HG03378 (cell line): ENCODE measurements at regions not wholly inside any gene's neighbourhood (a gene's known extent, or its start where the extent isn't known, plus 50 kb on each side); places are given as distances from the start of the nearest gene placed in this dataset.
"Not testable (repeated sequence)": the region's sequence is repeated elsewhere in the genome, so short reads cannot be mapped to it uniquely, and the experiment has no call there.

Experiments used
- ATAC-seq: cut with Tn5 transposase; IDR thresholded peaks from one replicate; pipeline ENCODE4 v1.9.1; 2021; ENCODE audit warnings: mild to moderate bottlenecking, moderate library complexity; ENCODE audit not compliant: unreplicated experiment

- ATAC-seq = no peak
These were observed 253.6 kb upstream of the PHF14 start for GRCh38 chr7:10720042-10720441.

- no peak for ATAC-seq
These were observed 252.4 kb upstream of the PHF14 start for GRCh38 chr7:10721289-10721688.

- ATAC-seq = no peak
These were observed 249.8 kb upstream of the PHF14 start for GRCh38 chr7:10723832-10724231.

- no peak for ATAC-seq
These were observed 249.2 kb upstream of the PHF14 start for GRCh38 chr7:10724449-10724848.

- ATAC-seq = no peak
These were observed 246.0 kb upstream of the PHF14 start for GRCh38 chr7:10727636-10728035.

- no peak for ATAC-seq
These were observed 242.4 kb upstream of the PHF14 start for GRCh38 chr7:10731253-10731773.

- ATAC-seq = no peak
These were observed 239.9 kb upstream of the PHF14 start for GRCh38 chr7:10733747-10734146.

GRCh38 chr7:10734595-10734994, 239.1 kb upstream of the PHF14 start:
- no peak for ATAC-seq

GRCh38 chr7:10739401-10739800, 234.3 kb upstream of the PHF14 start:
- no peak for ATAC-seq

GRCh38 chr7:10740805-10741204, 232.9 kb upstream of the PHF14 start:
- no peak for ATAC-seq

GRCh38 chr7:10756981-10757380, 216.7 kb upstream of the PHF14 start:
- ATAC-seq = no peak

GRCh38 chr7:10759120-10759519, 214.6 kb upstream of the PHF14 start:
- no peak for ATAC-seq

- no peak for ATAC-seq
These were observed 205.9 kb upstream of the PHF14 start for GRCh38 chr7:10767771-10768170.

GRCh38 chr7:10770176-10770575, 203.5 kb upstream of the PHF14 start:
- no peak for ATAC-seq

GRCh38 chr7:10773430-10773829, 200.2 kb upstream of the PHF14 start:
- no peak for ATAC-seq

- ATAC-seq = no peak
These were observed 193.9 kb upstream of the PHF14 start for GRCh38 chr7:10779465-10780399.

GRCh38 chr7:10780400-10780747, 193.3 kb upstream of the PHF14 start:
- ATAC-seq = no peak

- not testable (repeated sequence) for ATAC-seq
These were observed 186.7 kb upstream of the PHF14 start for GRCh38 chr7:10786976-10787375.

- ATAC-seq = no peak
These were observed 184.5 kb upstream of the PHF14 start for GRCh38 chr7:10789170-10789569.

GRCh38 chr7:10790910-10791309, 182.8 kb upstream of the PHF14 start:
- no peak for ATAC-seq

GRCh38 chr7:10793995-10794775, 179.5 kb upstream of the PHF14 start:
- no peak for ATAC-seq

GRCh38 chr7:10797157-10797556, 176.5 kb upstream of the PHF14 start:
- no peak for ATAC-seq
